ENCODE measurements at regions not wholly inside any gene's neighbourhood (a gene's known extent, or its start where the extent isn't known, plus 50 kb on each side); places are given as distances from the start of the nearest gene placed in this dataset.

DNA sequence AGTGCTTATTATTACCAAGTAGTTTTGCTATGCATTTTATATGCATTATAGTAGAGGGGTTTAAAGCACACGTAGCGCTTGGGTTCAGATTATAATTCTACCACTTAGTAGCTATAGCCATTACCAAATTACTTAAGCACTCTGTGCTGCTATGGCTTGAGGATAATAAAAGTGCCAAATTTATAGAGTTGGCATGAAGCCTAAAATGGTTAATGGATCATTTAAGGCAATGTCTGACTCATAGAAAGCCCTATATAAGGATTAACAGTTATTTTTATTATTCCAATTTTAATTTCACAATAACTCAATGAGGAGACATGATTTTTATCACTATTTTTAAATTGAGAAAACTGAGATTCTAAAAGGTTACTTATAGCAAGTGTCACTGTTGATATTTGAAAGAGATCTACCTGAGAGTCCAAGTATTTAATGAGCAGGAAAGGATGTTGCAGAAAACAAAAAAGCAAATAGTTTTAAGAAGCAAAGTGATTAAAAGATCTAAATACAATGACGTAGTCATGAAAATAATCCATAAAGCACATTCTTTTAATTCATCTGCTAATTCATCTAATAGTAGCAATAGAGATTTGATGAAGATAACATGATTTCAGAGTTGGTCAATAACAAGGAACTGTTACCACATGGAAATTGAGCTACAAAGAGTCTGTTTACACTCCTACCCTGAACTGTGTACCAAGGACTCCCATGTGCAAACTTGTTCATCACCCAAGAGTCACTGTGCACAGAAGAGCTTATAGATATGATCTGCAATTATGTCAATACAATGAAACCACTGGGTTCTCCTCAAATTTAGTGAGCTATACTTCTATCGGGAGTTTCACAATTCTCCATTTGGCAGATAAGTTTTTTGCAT is 78.8 kb upstream of the DTNA start:
- DNase-seq (ENCODE audit: low read depth, low spot score): no peak
- no peaks in the 10 kb centered on the region for H3K9me3 ChIP-seq (ENCODE audit: control insufficient read depth, insufficient read depth, low read length)
- CTCF ChIA-PET: interaction anchor here (1.6 kb wide), 1 partner anchor 31 kb away, joined by 5 read pairs; no protein-coding TSS in a partner anchor
- TF ChIP-seq, protein P1, sequence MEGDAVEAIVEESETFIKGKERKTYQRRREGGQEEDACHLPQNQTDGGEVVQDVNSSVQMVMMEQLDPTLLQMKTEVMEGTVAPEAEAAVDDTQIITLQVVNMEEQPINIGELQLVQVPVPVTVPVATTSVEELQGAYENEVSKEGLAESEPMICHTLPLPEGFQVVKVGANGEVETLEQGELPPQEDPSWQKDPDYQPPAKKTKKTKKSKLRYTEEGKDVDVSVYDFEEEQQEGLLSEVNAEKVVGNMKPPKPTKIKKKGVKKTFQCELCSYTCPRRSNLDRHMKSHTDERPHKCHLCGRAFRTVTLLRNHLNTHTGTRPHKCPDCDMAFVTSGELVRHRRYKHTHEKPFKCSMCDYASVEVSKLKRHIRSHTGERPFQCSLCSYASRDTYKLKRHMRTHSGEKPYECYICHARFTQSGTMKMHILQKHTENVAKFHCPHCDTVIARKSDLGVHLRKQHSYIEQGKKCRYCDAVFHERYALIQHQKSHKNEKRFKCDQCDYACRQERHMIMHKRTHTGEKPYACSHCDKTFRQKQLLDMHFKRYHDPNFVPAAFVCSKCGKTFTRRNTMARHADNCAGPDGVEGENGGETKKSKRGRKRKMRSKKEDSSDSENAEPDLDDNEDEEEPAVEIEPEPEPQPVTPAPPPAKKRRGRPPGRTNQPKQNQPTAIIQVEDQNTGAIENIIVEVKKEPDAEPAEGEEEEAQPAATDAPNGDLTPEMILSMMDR (IDR thresholded peaks at IDR 0.05; ENCODE audit: low read depth, low read length): no peak
- no peak overlapping the region for H3K27ac ChIP-seq (ENCODE audit: low read depth, low read length)
- H3K4me3 ChIP-seq (ENCODE audit: low read depth, low read length): no peak overlapping the region
- POLR2A ChIA-PET: no interaction called here
- H3K27me3 ChIP-seq (ENCODE audit: control insufficient read depth, insufficient read depth, low read length): peaks cover 5% of the 10 kb centered on the region

DNA sequence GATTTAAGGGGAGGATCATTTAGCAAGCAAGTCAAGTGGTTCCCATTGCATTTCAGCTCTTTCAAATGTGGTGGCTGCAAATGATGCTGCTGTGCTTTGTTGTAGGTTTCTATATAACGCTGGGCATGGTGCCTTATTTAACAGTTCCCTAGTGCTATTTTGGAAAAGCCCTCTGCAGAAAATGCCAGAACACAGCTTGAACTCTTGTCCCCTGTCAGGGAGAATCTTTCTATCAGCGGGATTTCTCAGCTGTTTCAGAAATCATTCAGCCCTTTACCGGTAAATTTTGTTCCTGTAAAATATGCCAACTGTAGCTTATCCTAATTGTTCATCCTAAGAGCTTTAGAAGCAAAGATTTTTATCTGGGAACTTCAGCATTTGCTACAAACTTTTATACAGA is 77.8 kb upstream of the DTNA start:
- Histone ChIP-seq H3K9me3 (ENCODE audit: control insufficient read depth, insufficient read depth, low read length) (no peaks in the 10 kb centered on the region), H3K27ac (ENCODE audit: low read depth, low read length) (no peak overlapping the region), H3K27me3 (ENCODE audit: control insufficient read depth, insufficient read depth, low read length) (peaks cover 5% of the 10 kb centered on the region), H3K4me3 (ENCODE audit: low read depth, low read length) (no peak overlapping the region)
- no peak for DNase-seq (ENCODE audit: low read depth, low spot score)
- TF ChIP-seq, protein P1 (IDR thresholded peaks at IDR 0.05; ENCODE audit: low read depth, low read length): no peak
- ChIA-PET CTCF (interaction anchor here (1.6 kb wide), 1 partner anchor 30 kb away, joined by 5 read pairs; no protein-coding TSS in a partner anchor), POLR2A (no interaction called here)

DNA sequence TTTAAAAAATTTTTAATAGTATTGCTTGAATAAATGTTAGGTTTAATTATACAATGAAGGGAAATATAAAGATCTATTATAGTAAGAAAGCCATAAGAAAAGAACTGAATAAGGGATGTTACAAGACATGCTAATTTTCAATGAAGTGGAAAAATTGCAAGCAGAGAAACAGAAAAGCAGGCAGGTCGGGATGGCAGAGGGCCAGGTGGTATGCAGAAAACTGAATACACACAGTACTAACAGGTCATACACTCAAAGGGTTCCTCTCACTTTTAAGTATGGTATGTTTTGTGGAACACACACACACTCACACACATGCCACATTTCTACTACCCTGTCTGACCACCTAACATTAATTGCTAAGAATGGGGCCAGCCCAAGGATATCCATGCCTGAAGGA is 76.7 kb upstream of the DTNA start:
- no peak overlapping the region for H3K27ac ChIP-seq (ENCODE audit: low read depth, low read length)
- TF ChIP-seq, protein P1 (IDR thresholded peaks at IDR 0.05; ENCODE audit: low read depth, low read length): no peak
- CTCF ChIA-PET: interaction anchor here (0.6 to 1.3 kb wide), 2 partner anchors 11 to 25 kb away, joined by 3 to 5 read pairs; no protein-coding TSS in a partner anchor
- H3K9me3 ChIP-seq (ENCODE audit: control insufficient read depth, insufficient read depth, low read length): no peaks in the 10 kb centered on the region
- DNase-seq (ENCODE audit: low read depth, low spot score): no peak
- no peak overlapping the region for H3K4me3 ChIP-seq (ENCODE audit: low read depth, low read length)
- POLR2A ChIA-PET: no interaction called here
- H3K27me3 ChIP-seq (ENCODE audit: control insufficient read depth, insufficient read depth, low read length): peaks cover 5% of the 10 kb centered on the region

DNA sequence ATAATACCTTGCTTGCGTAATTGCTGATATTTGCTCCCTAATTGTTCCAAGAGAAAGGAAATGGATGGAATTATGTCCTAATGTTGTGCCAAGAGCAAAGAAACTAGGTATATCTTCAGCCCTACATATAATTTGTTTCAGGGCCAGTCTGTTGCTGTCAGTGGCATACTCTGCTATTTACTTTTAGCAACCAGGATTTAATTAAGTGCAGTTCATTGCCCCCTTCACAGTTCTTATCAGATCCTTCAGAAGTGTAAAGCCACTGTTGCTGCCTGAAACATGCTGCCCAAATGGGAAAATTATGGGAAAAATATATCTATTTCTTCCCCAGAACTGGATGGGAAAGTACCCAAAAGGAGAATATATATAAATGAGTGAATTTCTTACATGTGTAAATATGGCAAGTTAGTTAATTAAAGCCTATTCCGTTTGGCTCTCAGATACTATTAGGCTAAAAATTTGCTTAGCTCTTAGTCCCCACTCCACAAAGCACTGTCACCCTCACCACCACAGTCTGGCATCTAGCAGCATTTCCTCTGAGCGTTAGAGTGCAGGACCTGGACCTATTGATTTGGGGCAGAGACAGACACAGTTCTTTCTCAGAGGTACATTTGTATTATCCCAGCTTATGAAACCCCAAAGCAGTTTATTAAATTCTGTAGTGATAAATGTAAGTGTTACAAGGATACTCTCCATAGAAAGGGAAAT is 72.8 kb upstream of the DTNA start:
- POLR2A ChIA-PET: no interaction called here
- no peak for DNase-seq (ENCODE audit: low read depth, low spot score)
- Histone ChIP-seq H3K27me3 (ENCODE audit: control insufficient read depth, insufficient read depth, low read length) (peaks cover 5% of the 10 kb centered on the region), H3K27ac (ENCODE audit: low read depth, low read length) (no peak overlapping the region), H3K4me3 (ENCODE audit: low read depth, low read length) (no peak overlapping the region), H3K9me3 (ENCODE audit: control insufficient read depth, insufficient read depth, low read length) (no peaks in the 10 kb centered on the region)
- TF ChIP-seq, protein P1 (IDR thresholded peaks at IDR 0.05; ENCODE audit: low read depth, low read length): no peak
- CTCF ChIA-PET: interaction anchor here (1.0 to 1.4 kb wide), 3 partner anchors 24 to 150 kb away, joined by 3 to 6 read pairs (median 3); no protein-coding TSS in a partner anchor

DNA sequence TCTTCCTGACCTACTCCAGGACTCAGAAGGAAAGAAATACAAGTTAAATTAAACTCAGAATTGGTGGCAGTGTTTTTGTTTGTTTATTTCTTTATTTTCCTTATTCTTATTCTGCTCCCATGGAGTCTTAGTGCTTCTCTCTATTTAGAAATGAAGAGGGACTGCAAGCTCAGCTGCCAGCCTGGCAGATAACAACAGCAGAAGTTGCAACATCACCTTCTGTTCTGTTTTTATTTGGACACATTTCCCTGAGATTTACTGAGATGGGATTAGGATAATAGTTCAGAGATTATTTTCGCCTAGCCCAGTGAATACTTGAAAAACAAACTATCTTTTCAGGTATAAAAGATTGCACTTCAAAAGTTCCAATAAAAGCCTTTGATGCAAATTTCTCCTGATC is 70.4 kb upstream of the DTNA start:
- no peak overlapping the region for H3K27ac ChIP-seq (ENCODE audit: low read depth, low read length)
- no peaks in the 10 kb centered on the region for H3K9me3 ChIP-seq (ENCODE audit: control insufficient read depth, insufficient read depth, low read length)
- no peak for DNase-seq (ENCODE audit: low read depth, low spot score)
- H3K4me3 ChIP-seq (ENCODE audit: low read depth, low read length): no peak overlapping the region
- CTCF ChIA-PET: interaction anchor here (1.0 kb wide), 1 partner anchor 21 kb away, joined by 5 read pairs; no protein-coding TSS in a partner anchor
- no peaks in the 10 kb centered on the region for H3K27me3 ChIP-seq (ENCODE audit: control insufficient read depth, insufficient read depth, low read length)
- TF ChIP-seq, protein P1 (IDR thresholded peaks at IDR 0.05; ENCODE audit: low read depth, low read length): no peak
- POLR2A ChIA-PET: no interaction called here
